ENCODE measurements at regions not wholly inside any gene's neighbourhood (a gene's known extent, or its start where the extent isn't known, plus 50 kb on each side); places are given as distances from the start of the nearest gene placed in this dataset.

- H4K5ac ChIP-seq (ENCODE audit: low read depth, low read length): no peak overlapping the region
- no peak overlapping the region for H2BK15ac ChIP-seq (ENCODE audit: low read depth, low read length)
- H2AFZ ChIP-seq (replicated peaks; ENCODE audit: low read length, poor library complexity): no peak overlapping the region
- H3K9me3 ChIP-seq (ENCODE audit: control insufficient read depth, insufficient read depth, low read length): no peaks in the 10 kb centered on the region
- no peak overlapping the region for H4K91ac ChIP-seq (ENCODE audit: insufficient read depth, low read depth, low read length)
- peaks cover 13% of the 10 kb centered on the region for H3K27me3 ChIP-seq (ENCODE audit: control insufficient read depth, insufficient read depth, low read length)
- H4K20me1 ChIP-seq (ENCODE audit: insufficient read depth, low read length): no peaks in the 10 kb centered on the region
- H3K79me1 ChIP-seq (ENCODE audit: low read depth in 1 of 2, low read length in 2 of 2): no peaks in the 10 kb centered on the region
- H2BK5ac ChIP-seq (ENCODE audit: low read depth, low read length, poor library complexity, severe bottlenecking): no peak overlapping the region
- no peaks in the 10 kb centered on the region for H3K4me1 ChIP-seq (ENCODE audit: control insufficient read depth, insufficient read depth, low read length)
- H3K36me3 ChIP-seq (ENCODE audit: control insufficient read depth, insufficient read depth, low read length): no peaks in the 10 kb centered on the region
- no peak overlapping the region for H3K14ac ChIP-seq (replicated peaks; ENCODE audit: low read depth, low read length)
- no peak overlapping the region for H2BK20ac ChIP-seq (ENCODE audit: low read depth, low read length)
- ATAC-seq (ENCODE audit: low read depth): no peak
- in situ Hi-C loops (cut with MboI; ENCODE audit: low sequenced_read_pairs) (no loop called here), dilution Hi-C loops (cut with HindIII; ENCODE audit: low sequenced_read_pairs, unreplicated experiment) (no loop called here), intact Hi-C loops (cut with micrococcal nuclease) (no loop called here)
- H3K9ac ChIP-seq (ENCODE audit: low read depth, low read length): no peak overlapping the region
- CTCF ChIA-PET: no interaction called here
- no peak overlapping the region for H3K56ac ChIP-seq (ENCODE audit: extremely low read depth, insufficient read depth, low read length)
- H3K18ac ChIP-seq (ENCODE audit: low read depth, low read length): no peak overlapping the region
- DNase-seq: no peak
- TF ChIP-seq, protein P1, sequence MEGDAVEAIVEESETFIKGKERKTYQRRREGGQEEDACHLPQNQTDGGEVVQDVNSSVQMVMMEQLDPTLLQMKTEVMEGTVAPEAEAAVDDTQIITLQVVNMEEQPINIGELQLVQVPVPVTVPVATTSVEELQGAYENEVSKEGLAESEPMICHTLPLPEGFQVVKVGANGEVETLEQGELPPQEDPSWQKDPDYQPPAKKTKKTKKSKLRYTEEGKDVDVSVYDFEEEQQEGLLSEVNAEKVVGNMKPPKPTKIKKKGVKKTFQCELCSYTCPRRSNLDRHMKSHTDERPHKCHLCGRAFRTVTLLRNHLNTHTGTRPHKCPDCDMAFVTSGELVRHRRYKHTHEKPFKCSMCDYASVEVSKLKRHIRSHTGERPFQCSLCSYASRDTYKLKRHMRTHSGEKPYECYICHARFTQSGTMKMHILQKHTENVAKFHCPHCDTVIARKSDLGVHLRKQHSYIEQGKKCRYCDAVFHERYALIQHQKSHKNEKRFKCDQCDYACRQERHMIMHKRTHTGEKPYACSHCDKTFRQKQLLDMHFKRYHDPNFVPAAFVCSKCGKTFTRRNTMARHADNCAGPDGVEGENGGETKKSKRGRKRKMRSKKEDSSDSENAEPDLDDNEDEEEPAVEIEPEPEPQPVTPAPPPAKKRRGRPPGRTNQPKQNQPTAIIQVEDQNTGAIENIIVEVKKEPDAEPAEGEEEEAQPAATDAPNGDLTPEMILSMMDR (conservative IDR thresholded peaks at IDR 0.05; ENCODE audit: low read depth, low read length): no peak
- TF ChIP-seq MXI1 (IDR thresholded peaks at IDR 0.05; ENCODE audit: borderline replicate concordance, low read depth, low read length): no peak
- TF ChIP-seq RFX5 (IDR thresholded peaks at IDR 0.05; ENCODE audit: low read depth, low read length): no peak
- no peak for TF ChIP-seq POLR2A (IDR thresholded peaks at IDR 0.05; ENCODE audit: low read depth, low read length)
- no peak for TF ChIP-seq MAFK (IDR thresholded peaks at IDR 0.05; ENCODE audit: low read depth, low read length)
- TF ChIP-seq NFE2L2 (IDR thresholded peaks at IDR 0.05; ENCODE audit: low read depth, low read length): no peak
- TF ChIP-seq BHLHE40 (IDR thresholded peaks at IDR 0.05; ENCODE audit: low read depth, low read length): no peak
- no peak for TF ChIP-seq RCOR1 (IDR thresholded peaks at IDR 0.05; ENCODE audit: insufficient replicate concordance, low read length)
- TF ChIP-seq, protein P2, sequence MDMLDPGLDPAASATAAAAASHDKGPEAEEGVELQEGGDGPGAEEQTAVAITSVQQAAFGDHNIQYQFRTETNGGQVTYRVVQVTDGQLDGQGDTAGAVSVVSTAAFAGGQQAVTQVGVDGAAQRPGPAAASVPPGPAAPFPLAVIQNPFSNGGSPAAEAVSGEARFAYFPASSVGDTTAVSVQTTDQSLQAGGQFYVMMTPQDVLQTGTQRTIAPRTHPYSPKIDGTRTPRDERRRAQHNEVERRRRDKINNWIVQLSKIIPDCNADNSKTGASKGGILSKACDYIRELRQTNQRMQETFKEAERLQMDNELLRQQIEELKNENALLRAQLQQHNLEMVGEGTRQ (IDR thresholded peaks at IDR 0.05; ENCODE audit: low read depth, low read length): no peak
- TF ChIP-seq CEBPB (IDR thresholded peaks at IDR 0.05; ENCODE audit: low read depth, low read length): no peak
- no peak for TF ChIP-seq CHD1 (IDR thresholded peaks at IDR 0.05; ENCODE audit: low read depth, low read length)
- TF ChIP-seq FOS (IDR thresholded peaks at IDR 0.05; ENCODE audit: low read depth, low read length): no peak
- no peak for TF ChIP-seq SMC3 (IDR thresholded peaks at IDR 0.05; ENCODE audit: low read depth, low read length)
- TF ChIP-seq MAZ (IDR thresholded peaks at IDR 0.05; ENCODE audit: borderline replicate concordance, low read depth, low read length): no peak
- no peak overlapping the region for H2AK5ac ChIP-seq (ENCODE audit: low read depth, low read length)
- no peak overlapping the region for H4K8ac ChIP-seq (ENCODE audit: low read depth in 2 of 2, low read length in 2 of 2)
- no peak overlapping the region for H2AK9ac ChIP-seq (replicated peaks; ENCODE audit: low read depth, low read length, poor library complexity)
- WGBS, 2 experiments (ENCODE audit: extremely low coverage in 2 of 2, insufficient read length in 1 of 2): no CpG with 5 or more reads among the region's 4 CpGs
- BruUV-seq (replicated peaks): no TSS peak
- H3K4me3 ChIP-seq (ENCODE audit: insufficient read depth, low read depth, low read length): no peak overlapping the region
- no peak overlapping the region for H3K4ac ChIP-seq (ENCODE audit: low read depth, low read length)
- no peak overlapping the region for H3K23ac ChIP-seq (ENCODE audit: low read depth, low read length)
- no peak overlapping the region for H3K4me2 ChIP-seq (ENCODE audit: low read depth, low read length)
- H2BK120ac ChIP-seq (ENCODE audit: low read depth, low read length): no peak overlapping the region
- no peaks in the 10 kb centered on the region for H3K9me1 ChIP-seq (ENCODE audit: insufficient read depth, low read length)
- no peak overlapping the region for H3K27ac ChIP-seq (ENCODE audit: insufficient read depth, low read length)
- POLR2A ChIA-PET (ENCODE audit: unreplicated experiment): no interaction called here
Observed at GRCh38 chr9:33686942-33687341, 108.4 kb upstream of the PRSS3 start.

Measured in IMR-90 (cell line).